ENCODE measurements at regions not wholly inside any gene's neighbourhood (a gene's known extent, or its start where the extent isn't known, plus 50 kb on each side); places are given as distances from the start of the nearest gene placed in this dataset.

DNA sequence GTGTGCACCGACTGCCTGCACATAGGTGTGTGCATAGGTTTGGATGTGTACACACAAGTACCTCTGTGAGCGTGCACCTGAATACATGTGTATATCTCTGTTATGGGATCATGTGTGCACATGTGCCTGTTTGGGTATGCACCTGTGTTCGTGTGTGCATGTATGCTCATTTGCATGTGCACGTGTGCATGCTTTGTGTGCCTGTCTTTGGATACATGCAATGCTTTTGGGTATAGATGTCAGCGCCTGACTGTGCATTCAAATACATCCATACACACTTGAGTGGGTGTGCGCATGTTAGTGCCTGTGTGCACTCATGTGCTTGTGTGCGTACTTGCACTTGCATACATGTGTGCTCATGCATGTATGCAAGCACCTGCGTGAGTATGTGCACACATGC is 258.1 kb downstream of the IRX2 start:
- no peaks in the 10 kb centered on the region for H3K4me1 ChIP-seq (ENCODE audit: control insufficient read depth, insufficient read depth, low read length)

DNA sequence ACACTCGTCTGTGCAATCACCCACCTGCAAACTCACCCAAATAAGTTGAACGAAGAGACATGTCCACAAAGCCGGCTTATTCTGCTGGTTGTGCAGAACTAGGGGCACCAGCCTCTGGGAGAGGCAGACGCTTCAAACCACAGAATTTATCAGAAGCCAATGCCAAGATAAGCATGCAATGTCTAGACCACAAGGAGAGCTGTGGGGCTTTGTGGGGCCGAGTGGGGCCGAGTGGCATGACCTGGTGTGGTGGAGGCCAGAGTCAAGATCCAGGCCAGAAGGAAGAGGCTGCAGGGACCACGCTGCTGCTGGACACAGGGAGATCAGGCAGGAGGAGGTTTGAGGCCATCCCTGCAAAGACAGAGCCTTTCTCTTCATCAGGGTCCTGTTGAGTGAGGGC is 259.0 kb downstream of the IRX2 start:
- no peak overlapping the region for H3K9ac ChIP-seq (ENCODE audit: low read length)
- no peaks in the 10 kb centered on the region for H3K4me1 ChIP-seq (ENCODE audit: control insufficient read depth, insufficient read depth, low read length)
- H3K4me3 ChIP-seq (ENCODE audit: low read length), result no peak overlapping the region
- H3K27me3 ChIP-seq (ENCODE audit: control insufficient read depth, insufficient read depth, low read length), result no peaks in the 10 kb centered on the region
- no peaks in the 10 kb centered on the region for H3K9me3 ChIP-seq (ENCODE audit: control insufficient read depth, low read length)
- no peaks in the 10 kb centered on the region for H3K36me3 ChIP-seq (ENCODE audit: control insufficient read depth, insufficient read depth, low read length)

More for the DNA sequence above, 258.1 kb downstream of the IRX2 start:
- Histone ChIP-seq H3K9ac (ENCODE audit: low read length) (no peak overlapping the region), H3K36me3 (ENCODE audit: control insufficient read depth, insufficient read depth, low read length) (no peaks in the 10 kb centered on the region), H3K4me3 (ENCODE audit: low read length) (no peak overlapping the region), H3K9me3 (ENCODE audit: control insufficient read depth, low read length) (no peaks in the 10 kb centered on the region), H3K27me3 (ENCODE audit: control insufficient read depth, insufficient read depth, low read length) (no peaks in the 10 kb centered on the region)

DNA sequence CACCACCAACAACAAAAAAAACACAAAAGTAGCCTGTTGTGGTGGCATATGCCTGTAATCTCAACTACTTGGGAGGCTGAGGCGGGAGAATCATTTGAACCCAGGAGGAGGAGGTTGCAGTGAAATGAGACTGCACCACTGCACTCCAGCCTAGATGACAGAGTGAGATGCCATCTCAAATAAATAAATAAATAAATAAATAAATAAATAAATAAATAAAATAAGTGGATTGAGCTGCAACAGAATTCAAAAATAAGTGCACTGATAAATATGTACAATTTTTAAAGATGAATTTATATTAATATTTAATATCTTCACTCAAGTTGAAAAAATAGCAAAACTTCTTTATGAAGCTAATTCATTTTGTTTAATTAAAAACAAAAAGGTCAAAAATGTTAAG is 259.6 kb downstream of the IRX2 start:
- Histone ChIP-seq H3K4me3 (ENCODE audit: low read length) (no peak overlapping the region), H3K36me3 (ENCODE audit: control insufficient read depth, insufficient read depth, low read length) (no peaks in the 10 kb centered on the region), H3K4me1 (ENCODE audit: control insufficient read depth, insufficient read depth, low read length) (no peaks in the 10 kb centered on the region), H3K9me3 (ENCODE audit: control insufficient read depth, low read length) (no peaks in the 10 kb centered on the region), H3K9ac (ENCODE audit: low read length) (no peak overlapping the region), H3K27me3 (ENCODE audit: control insufficient read depth, insufficient read depth, low read length) (no peaks in the 10 kb centered on the region)

DNA sequence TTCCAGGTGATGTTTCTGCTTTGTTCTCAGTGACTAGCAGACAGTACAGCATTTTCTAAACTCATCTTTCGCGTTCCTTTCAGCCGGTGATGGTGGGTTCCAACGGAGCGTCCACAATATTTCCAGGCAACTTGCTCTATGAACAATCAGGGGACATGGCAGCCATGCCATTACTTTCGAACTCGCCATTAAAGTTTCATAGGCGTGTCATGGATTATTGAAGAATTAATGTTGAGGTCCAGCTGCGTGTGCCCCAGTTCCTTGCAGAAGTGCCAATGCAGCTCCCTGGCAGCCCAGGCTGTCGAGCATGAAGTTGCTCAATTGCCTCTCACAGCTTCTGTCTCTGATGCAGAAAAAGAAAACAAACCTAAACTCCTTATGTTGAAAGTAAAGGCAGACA is 262.2 kb downstream of the IRX2 start:
- no peak overlapping the region for H3K9ac ChIP-seq (ENCODE audit: low read length)
- H3K4me1 ChIP-seq (ENCODE audit: control insufficient read depth, insufficient read depth, low read length), result no peaks in the 10 kb centered on the region
- H3K27me3 ChIP-seq (ENCODE audit: control insufficient read depth, insufficient read depth, low read length), result no peaks in the 10 kb centered on the region
- no peak overlapping the region for H3K4me3 ChIP-seq (ENCODE audit: low read length)
- H3K36me3 ChIP-seq (ENCODE audit: control insufficient read depth, insufficient read depth, low read length), result no peaks in the 10 kb centered on the region
- H3K9me3 ChIP-seq (ENCODE audit: control insufficient read depth, low read length), result no peaks in the 10 kb centered on the region

- H3K4me3 ChIP-seq (ENCODE audit: low read length), result no peak overlapping the region
- H3K9ac ChIP-seq (ENCODE audit: low read length), result no peak overlapping the region
- H3K27me3 ChIP-seq (ENCODE audit: control insufficient read depth, insufficient read depth, low read length), result no peaks in the 10 kb centered on the region
- no peaks in the 10 kb centered on the region for H3K36me3 ChIP-seq (ENCODE audit: control insufficient read depth, insufficient read depth, low read length)
- no peaks in the 10 kb centered on the region for H3K4me1 ChIP-seq (ENCODE audit: control insufficient read depth, insufficient read depth, low read length)
- H3K9me3 ChIP-seq (ENCODE audit: control insufficient read depth, low read length), result no peaks in the 10 kb centered on the region
Observed at GRCh38 chr5:2488593-2488992, 262.9 kb downstream of the IRX2 start.

- H3K27me3 ChIP-seq (ENCODE audit: control insufficient read depth, insufficient read depth, low read length), result no peaks in the 10 kb centered on the region
- no peaks in the 10 kb centered on the region for H3K4me1 ChIP-seq (ENCODE audit: control insufficient read depth, insufficient read depth, low read length)
- H3K4me3 ChIP-seq (ENCODE audit: low read length), result no peak overlapping the region
- H3K9me3 ChIP-seq (ENCODE audit: control insufficient read depth, low read length), result no peaks in the 10 kb centered on the region
- H3K36me3 ChIP-seq (ENCODE audit: control insufficient read depth, insufficient read depth, low read length), result no peaks in the 10 kb centered on the region
- H3K9ac ChIP-seq (ENCODE audit: low read length), result no peak overlapping the region
Observed at GRCh38 chr5:2487152-2487763, 264.2 kb downstream of the IRX2 start.

GRCh38 chr5:2486373-2486772 is 265.1 kb downstream of the IRX2 start:
- no peaks in the 10 kb centered on the region for H3K9me3 ChIP-seq (ENCODE audit: control insufficient read depth, low read length)
- H3K4me1 ChIP-seq (ENCODE audit: control insufficient read depth, insufficient read depth, low read length), result no peaks in the 10 kb centered on the region
- no peaks in the 10 kb centered on the region for H3K36me3 ChIP-seq (ENCODE audit: control insufficient read depth, insufficient read depth, low read length)
- no peak overlapping the region for H3K4me3 ChIP-seq (ENCODE audit: low read length)
- no peaks in the 10 kb centered on the region for H3K27me3 ChIP-seq (ENCODE audit: control insufficient read depth, insufficient read depth, low read length)
- no peak overlapping the region for H3K9ac ChIP-seq (ENCODE audit: low read length)

GRCh38 chr5:2482778-2483177 is 268.7 kb downstream of the IRX2 start:
- Histone ChIP-seq H3K4me3 (ENCODE audit: low read length) (no peak overlapping the region), H3K36me3 (ENCODE audit: control insufficient read depth, insufficient read depth, low read length) (no peaks in the 10 kb centered on the region), H3K4me1 (ENCODE audit: control insufficient read depth, insufficient read depth, low read length) (no peaks in the 10 kb centered on the region), H3K27me3 (ENCODE audit: control insufficient read depth, insufficient read depth, low read length) (no peaks in the 10 kb centered on the region), H3K9ac (ENCODE audit: low read length) (no peak overlapping the region), H3K9me3 (ENCODE audit: control insufficient read depth, low read length) (no peaks in the 10 kb centered on the region)

DNA sequence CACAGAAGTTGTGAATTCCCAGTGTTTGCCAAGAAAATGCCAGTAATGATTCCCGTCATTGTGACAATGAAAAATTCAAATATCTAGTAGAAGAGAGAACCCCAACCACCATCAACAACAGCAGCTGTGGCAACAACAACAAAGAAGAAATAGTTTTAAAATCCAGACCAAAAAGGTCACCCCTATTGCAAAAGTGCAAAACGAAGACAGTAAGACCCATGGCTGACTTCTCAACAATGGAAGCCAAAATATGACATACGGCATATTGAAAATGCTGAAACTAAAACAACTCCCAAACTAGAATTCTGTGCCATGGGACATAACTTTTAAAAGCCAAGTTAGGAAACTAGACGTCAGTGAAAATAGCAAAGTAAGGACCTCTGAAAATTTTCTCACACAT is 270.6 kb downstream of the IRX2 start:
- Histone ChIP-seq H3K4me1 (ENCODE audit: control insufficient read depth, insufficient read depth, low read length) (no peaks in the 10 kb centered on the region), H3K9ac (ENCODE audit: low read length) (no peak overlapping the region), H3K4me3 (ENCODE audit: low read length) (no peak overlapping the region), H3K27me3 (ENCODE audit: control insufficient read depth, insufficient read depth, low read length) (no peaks in the 10 kb centered on the region), H3K36me3 (ENCODE audit: control insufficient read depth, insufficient read depth, low read length) (no peaks in the 10 kb centered on the region), H3K9me3 (ENCODE audit: control insufficient read depth, low read length) (no peaks in the 10 kb centered on the region)

- Histone ChIP-seq H3K36me3 (ENCODE audit: control insufficient read depth, insufficient read depth, low read length) (no peaks in the 10 kb centered on the region), H3K9me3 (ENCODE audit: control insufficient read depth, low read length) (no peaks in the 10 kb centered on the region), H3K4me3 (ENCODE audit: low read length) (no peak overlapping the region), H3K4me1 (ENCODE audit: control insufficient read depth, insufficient read depth, low read length) (no peaks in the 10 kb centered on the region), H3K9ac (ENCODE audit: low read length) (no peak overlapping the region), H3K27me3 (ENCODE audit: control insufficient read depth, insufficient read depth, low read length) (no peaks in the 10 kb centered on the region)
Observed at GRCh38 chr5:2475902-2476301, 275.6 kb downstream of the IRX2 start.

- H3K9me3 ChIP-seq (ENCODE audit: control insufficient read depth, low read length), result no peaks in the 10 kb centered on the region
- no peaks in the 10 kb centered on the region for H3K36me3 ChIP-seq (ENCODE audit: control insufficient read depth, insufficient read depth, low read length)
- H3K9ac ChIP-seq (ENCODE audit: low read length), result no peak overlapping the region
- no peaks in the 10 kb centered on the region for H3K27me3 ChIP-seq (ENCODE audit: control insufficient read depth, insufficient read depth, low read length)
- H3K4me3 ChIP-seq (ENCODE audit: low read length), result no peak overlapping the region
- H3K4me1 ChIP-seq (ENCODE audit: control insufficient read depth, insufficient read depth, low read length), result no peaks in the 10 kb centered on the region
Observed at GRCh38 chr5:2472670-2473069, 278.8 kb downstream of the IRX2 start.

DNA sequence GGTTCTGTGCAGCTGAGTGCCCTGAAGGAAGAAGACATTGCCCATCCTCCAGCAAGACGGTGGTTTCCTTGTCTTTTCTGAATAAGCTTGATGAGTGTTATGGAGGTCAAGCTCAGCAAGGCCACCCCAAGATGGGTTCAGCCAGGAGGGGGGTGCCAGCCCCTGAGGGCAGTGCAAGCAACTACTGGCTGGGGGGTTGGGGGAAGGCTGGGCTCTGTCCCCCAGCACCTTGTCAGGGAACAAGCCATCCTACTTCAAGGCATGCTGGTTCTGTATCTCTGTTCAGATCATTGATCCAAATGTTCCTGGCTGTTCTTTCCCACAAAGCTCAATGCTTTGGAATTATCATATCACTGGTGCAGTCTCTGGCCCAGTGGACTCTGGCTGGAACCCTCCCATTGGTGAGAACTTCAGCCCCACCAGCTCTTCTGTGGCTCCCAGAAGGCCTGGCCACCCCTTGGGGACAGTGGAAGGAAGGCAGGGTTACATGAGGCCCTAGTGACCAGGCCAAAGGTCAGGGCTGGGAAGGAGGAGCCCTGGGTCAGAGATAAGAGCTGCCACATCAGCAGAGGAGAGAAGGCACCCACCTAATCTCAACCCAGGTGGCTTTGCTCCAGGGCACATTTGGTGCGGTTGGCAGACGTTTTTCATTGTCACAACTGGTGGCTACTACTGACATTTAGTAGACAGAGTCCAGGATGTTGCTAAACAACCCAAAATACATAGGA is 280.2 kb downstream of the IRX2 start:
- Histone ChIP-seq H3K27me3 (ENCODE audit: control insufficient read depth, insufficient read depth, low read length) (no peaks in the 10 kb centered on the region), H3K36me3 (ENCODE audit: control insufficient read depth, insufficient read depth, low read length) (no peaks in the 10 kb centered on the region), H3K9me3 (ENCODE audit: control insufficient read depth, low read length) (no peaks in the 10 kb centered on the region), H3K9ac (ENCODE audit: low read length) (no peak overlapping the region), H3K4me1 (ENCODE audit: control insufficient read depth, insufficient read depth, low read length) (no peaks in the 10 kb centered on the region), H3K4me3 (ENCODE audit: low read length) (no peak overlapping the region)

All from mucosa of stomach (tissue), 1 donor.